SH-SY5Y (cell line): ENCODE measurements at regions not wholly inside any gene's neighbourhood (a gene's known extent, or its start where the extent isn't known, plus 50 kb on each side); places are given as distances from the start of the nearest gene placed in this dataset.

Experiments used
- GATA2 ChIP-seq: IDR thresholded peaks from 2 replicates; pipeline ENCODE4 v1.6.1; 2011; ENCODE audit warnings: mild to moderate bottlenecking, low read depth, low read length
- GATA3 ChIP-seq: IDR thresholded peaks from 2 replicates; pipeline ENCODE4 v1.6.1; 2011; ENCODE audit warnings: low read depth, mild to moderate bottlenecking, low read length, moderate library complexity

- TF ChIP-seq GATA3 (no peak), GATA2 (no peak)
These were observed 393.4 kb upstream of the KAZN start for GRCh38 chr1:14205066-14205465.

DNA sequence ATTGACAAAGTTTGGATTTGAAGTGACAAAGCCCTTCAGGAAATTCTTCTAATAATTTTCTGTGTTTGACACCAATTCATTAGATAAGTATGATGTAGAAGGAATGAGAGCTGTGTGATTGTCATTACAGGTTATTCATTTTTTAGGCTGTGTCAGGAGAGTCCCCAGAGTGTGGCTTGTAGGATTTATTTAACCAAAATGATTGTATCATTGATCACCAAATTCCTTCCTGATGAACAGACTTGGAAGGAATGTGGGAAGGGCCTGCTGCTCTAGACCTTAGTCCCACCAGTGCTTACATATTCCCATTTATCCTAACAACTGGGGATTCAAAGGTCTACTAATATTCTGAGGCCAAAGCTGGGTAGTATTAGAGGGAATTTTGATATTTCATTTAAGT is 383.3 kb upstream of the KAZN start:
- TF ChIP-seq GATA3: no peak

- TF ChIP-seq GATA2 (no peak), GATA3 (no peak)
These were observed 381.1 kb upstream of the KAZN start for GRCh38 chr1:14217384-14217783.

GRCh38 chr1:14220324-14220723 is 378.2 kb upstream of the KAZN start:
- no peak for TF ChIP-seq GATA2

GRCh38 chr1:14220811-14221210 is 377.7 kb upstream of the KAZN start:
- no peak for TF ChIP-seq GATA2

DNA sequence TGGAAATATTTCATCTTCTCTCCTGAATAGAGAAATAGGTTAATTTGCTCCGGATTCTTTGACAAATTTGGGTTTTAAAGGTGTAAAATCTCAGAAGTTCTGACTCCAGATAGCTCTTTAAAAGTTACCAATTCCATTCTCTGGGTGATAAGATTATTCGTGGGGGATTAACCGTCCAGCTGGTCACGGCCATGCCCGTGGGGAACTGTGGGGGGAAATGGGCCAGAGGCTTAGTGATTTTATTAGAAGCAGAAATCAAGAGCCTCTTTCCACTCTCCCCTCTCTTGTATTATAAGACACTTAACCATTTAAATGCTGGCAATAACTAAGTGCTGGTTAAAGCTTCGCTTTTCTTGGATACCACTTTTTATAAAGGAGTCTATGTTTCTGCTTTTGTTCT is 376.4 kb upstream of the KAZN start:
- TF ChIP-seq GATA2 (no peak), GATA3 (no peak)

DNA sequence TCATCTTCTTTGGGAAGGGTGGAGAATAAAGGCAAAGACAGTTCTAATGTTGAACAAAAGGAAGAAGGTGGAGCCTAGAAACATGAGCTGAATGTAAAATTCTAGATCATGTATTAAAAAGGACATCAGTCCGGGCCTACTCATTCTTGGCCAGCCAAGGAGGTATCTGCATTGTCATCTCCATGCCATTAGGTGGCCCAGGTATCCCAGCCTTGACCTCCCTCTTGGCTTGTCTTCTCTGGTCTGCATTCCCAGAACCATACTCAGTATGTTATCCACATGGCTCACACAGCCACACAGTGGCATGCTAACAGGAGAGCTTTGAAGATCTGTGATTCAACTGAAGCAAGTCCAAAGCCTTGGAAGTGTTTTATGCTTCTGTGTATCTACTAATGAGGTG is 369.8 kb upstream of the KAZN start:
- no peak for TF ChIP-seq GATA3
- TF ChIP-seq GATA2: no peak

DNA sequence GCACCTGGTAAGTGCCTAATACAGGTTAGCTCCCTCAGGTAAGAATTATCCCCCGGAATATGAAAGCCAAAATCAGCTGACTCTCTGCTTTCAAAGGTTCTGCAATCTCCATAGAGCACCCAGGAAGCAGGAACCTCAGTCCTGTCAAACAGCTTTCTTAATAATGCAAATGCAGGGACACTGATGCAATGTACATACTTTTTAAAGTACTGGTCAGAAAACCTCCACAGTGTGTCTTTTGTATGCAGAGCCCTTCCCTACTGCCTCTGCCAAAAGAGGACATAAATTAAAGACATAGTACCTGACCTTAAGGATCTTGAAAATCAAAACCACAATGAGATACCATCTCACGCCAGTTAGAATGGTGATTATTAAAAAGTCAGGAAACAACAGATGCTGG is 365.0 kb upstream of the KAZN start:
- TF ChIP-seq GATA2 (no peak), GATA3 (no peak)

DNA sequence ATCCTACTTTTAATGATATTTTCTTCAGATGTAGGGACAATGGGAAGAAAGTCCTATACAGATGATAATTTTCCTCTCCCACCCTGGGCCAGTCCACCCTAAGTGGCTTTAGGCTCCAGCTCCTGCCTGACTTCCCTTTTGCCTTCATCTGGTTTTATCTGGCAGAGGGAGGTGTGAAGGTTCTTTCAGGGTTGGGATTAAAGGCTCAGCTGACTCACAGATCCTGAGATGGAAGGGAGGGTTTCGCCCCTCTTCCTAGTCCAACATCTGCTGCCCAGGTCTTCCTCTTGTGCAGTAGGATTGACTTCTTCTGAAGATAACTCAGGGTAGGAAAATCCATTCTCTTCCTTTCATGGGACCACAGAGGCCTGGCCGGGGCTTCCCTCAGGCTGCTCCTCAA is 362.4 kb upstream of the KAZN start:
- TF ChIP-seq GATA2: no peak
- no peak for TF ChIP-seq GATA3

DNA sequence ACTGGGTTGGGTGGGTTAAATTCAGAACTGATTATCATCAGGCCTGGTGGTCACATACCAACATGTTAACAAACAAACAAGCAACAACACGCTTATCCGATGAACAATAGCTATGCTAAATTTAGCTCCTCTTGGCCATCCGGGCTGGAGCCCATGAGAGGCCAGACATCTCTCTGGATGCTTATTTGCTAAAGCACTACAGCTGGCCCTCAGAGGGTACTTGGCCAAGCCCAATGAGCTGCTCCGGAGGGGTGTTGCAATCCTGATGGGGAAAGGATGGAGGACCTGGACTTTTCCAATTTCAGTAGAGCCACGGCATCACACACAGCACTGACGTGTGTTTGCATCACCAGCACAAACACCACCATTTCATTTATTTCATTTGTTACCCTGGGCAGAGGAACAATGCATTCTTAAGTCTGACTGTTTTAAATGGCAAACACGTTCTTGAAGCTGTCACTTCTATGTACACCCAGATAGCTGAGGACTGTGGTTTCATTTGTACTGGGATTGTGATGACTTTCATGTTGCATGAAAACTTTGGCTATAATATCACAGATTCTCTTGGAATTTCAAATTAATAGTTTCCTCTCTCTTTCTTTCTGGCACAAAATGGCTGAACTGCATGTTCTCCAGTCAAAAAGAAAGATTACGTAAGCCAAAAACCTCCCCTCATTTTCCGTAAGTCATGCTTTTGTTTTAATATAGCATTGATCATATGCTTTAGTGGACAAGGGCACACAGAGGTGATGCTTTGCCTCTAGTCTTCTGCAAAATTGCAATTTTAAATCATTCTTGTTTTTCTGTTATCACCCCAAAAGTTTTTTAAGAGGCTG is 359.8 kb upstream of the KAZN start:
- TF ChIP-seq GATA3 (no peak), GATA2 (no peak)

- TF ChIP-seq GATA3 (no peak), GATA2 (no peak)
These were observed 358.2 kb upstream of the KAZN start for GRCh38 chr1:14240265-14240664.

GRCh38 chr1:14242123-14242522 is 356.4 kb upstream of the KAZN start:
- TF ChIP-seq GATA3 (no peak), GATA2 (no peak)

DNA sequence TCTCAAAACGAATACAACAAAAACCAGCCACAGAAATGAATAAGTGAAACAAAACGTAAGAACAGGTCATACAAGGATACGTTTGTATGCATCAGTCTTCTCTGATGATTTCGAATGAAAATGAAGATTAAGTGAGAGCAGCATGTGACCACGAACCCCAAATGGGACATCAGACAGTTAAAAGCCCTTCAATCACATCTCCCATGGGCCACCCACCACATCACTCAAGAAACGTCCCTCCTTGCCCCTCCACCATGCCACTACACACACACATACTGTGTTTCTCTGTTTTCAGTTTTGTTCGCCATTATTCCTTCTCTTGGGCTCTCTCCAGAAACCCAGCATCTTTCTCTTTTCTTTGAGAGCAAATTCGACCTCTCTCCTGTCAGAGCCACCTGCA is 355.6 kb upstream of the KAZN start:
- TF ChIP-seq GATA3 (no peak), GATA2 (no peak)

DNA sequence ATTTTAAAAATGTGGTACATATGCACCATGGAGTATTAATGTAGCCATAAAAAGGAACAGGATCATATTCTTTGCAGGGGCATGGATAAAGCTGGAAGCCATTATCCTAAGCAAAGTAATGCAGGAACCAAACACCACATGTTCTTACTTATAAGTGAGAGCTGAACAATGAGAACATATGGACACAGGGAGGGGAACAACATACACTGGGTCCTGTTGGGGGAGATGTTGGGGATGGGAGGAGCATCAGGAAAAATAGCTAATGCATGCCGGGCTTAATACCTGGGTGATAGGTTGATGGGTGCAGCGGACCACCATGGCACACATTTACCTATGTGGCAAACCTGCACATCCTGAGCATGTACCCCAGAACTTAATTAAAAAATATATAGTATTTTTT is 352.5 kb upstream of the KAZN start:
- no peak for TF ChIP-seq GATA2
- TF ChIP-seq GATA3: no peak

- no peak for TF ChIP-seq GATA2
- no peak for TF ChIP-seq GATA3
These were observed 352.0 kb upstream of the KAZN start for GRCh38 chr1:14246471-14246870.

- no peak for TF ChIP-seq GATA2
- no peak for TF ChIP-seq GATA3
These were observed 350.8 kb upstream of the KAZN start for GRCh38 chr1:14247666-14248065.

DNA sequence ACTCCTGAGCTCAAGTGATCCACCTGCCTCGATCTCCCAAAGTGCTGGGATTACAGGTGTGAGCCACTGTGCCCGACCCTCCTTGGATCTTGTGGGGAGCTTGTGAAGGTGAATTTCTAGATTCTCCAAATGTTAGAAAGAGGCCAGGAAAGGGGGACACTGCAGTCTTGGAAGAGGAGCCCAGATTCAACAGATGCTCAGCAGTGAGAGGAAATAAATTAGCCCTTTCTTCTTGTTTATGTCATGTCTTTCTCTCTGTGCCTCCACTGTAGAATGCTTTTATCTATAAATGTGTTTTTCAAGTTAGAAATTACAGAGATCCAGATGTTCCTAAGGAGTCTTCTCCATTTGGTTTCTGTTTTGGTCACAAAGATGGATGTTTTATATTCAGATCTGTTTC is 346.6 kb upstream of the KAZN start:
- TF ChIP-seq GATA2: no peak
- TF ChIP-seq GATA3: no peak
